ENCODE measurements at regions not wholly inside any gene's neighbourhood (a gene's known extent, or its start where the extent isn't known, plus 50 kb on each side); places are given as distances from the start of the nearest gene placed in this dataset.
"Not testable (repeated sequence)": the region's sequence is repeated elsewhere in the genome, so short reads cannot be mapped to it uniquely, and the experiment has no call there.

DNA sequence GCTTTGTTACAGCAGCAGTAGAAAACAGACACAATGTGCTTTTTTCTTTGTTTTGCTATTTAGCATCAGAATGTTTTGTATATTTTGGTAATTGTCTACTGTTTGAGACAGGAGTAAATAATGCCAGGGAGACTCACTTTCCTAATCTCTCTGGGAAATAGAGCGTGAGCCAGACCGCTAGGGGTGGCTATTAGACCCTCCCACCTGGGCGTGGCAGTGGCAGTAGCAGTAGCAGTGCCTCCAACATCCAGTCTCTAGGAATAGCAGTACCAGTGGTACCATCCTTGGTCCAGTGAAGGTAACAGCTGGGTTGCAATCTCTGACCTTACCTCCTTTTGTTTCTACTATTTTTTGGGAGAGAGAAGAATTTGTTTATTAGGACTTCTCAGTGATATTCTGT, 165.7 kb upstream of the MAGI2 start:
- DNase-seq, result no peak

DNA sequence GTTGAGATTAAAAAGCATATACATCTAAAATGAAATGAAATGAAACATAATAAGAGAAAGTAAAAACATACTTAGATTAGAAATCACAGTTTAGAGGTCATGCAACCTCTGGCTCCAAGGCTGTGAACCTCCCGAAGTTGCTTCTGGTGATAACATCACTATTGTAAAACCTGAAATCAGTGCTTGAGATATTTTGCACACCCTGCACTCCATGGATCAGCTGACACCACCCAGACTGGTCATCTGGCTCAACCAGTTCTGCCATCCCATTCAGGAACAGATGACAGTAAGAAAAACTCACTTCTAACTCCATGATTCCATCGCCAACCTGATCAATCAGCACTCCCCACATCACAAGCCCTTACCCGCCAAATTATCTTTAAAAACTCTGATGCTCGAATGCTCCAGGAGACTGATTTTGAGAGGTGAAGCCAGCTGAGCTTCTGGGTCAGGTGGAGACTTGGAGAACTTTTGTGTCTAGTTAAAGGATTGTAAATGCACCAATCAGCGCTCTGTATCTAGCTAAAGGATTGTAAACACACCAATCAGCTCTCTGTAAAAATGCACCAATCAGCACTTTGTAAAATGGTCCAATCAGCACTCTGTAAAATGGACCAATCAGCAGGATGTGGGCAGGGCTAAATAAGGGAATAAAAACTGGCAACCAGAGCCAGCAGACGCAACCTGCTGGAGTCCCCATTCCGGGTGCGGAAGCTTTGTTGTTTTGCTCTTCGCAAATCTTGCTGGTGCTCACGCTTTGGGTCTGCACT, 162.6 kb upstream of the MAGI2 start:
- no peak for DNase-seq

DNA sequence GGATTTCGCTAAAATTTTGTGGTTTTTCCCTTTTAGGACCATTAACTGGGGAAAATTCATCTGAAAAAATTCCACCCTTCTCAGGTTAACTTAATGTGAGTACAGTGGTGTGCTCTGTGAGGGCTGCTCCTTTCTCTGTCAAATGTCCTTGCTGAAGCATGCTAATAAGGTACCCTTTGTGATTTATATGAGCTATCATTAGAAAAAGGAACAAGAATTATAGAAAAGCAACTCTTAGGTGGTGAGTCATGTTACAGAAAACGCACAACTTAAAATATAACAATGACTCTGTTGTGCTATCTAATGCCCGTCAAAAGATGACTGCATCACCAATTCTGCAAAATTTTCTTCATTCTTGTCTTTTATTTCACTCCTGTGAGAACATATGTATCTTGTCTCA, 162.0 kb upstream of the MAGI2 start:
- DNase-seq, result no peak

DNA sequence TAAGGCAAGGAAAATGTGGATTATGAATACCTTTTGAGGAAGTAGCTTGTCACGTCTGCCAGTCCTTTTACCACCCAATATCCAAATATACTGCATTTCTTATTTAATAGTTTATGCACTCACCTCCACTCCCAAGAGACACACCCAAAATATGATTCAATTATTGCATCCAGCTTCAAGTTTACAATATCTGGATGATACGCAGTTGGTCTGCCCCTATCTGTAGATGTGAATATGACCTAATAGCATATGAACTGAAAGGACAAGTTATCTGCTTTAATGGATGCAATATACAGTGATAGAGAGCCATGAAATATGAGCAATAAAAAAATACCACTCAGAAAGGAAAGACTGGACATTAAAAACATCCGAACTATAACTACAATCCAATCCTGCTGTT, 159.4 kb upstream of the MAGI2 start:
- no peak for DNase-seq

DNA sequence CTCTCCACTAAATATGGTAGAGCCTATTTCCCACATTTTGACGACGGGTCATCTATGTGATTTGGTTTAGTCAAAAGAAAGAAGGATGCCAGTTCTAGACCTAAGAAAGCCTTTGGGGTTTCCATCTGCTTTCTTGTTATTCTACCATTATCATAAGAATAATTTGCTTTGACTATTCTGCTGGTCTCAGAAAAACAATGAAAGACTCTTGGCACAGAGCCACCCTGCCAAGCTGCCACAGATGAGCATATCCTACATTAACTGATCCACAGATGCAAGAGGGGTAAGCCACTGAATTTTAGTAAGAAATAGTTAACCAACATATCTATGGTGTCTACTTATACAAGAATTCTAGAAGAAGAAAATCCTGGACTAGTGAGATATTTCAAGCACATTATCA, 158.6 kb upstream of the MAGI2 start:
- DNase-seq, result no peak

DNA sequence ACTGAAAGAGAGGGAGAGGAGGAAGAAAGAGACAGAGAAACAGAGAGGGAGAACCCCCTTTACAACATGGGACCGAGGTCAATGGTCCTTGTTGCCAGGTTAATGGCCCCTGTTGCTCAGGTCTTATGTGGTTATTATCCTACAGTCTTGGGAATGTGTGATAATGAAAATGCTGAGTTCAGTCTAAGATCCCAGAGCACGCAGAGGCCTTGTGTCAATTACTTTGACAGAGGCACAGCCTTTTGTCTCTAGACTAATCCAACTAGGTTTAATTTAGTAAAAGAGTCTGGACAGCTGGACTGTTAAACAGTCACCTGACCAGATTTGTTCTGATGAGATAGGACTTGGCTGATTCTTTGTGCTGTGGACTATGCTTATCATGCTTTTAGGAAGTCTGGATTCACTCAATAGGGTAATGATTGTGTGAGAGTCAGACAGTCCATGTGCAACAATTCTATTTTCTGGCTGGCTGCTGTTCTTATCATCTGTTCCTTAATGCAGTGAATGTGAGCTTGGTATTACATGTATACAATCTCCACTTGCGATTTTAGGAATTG, 157.4 kb upstream of the MAGI2 start:
- no peak for DNase-seq

DNA sequence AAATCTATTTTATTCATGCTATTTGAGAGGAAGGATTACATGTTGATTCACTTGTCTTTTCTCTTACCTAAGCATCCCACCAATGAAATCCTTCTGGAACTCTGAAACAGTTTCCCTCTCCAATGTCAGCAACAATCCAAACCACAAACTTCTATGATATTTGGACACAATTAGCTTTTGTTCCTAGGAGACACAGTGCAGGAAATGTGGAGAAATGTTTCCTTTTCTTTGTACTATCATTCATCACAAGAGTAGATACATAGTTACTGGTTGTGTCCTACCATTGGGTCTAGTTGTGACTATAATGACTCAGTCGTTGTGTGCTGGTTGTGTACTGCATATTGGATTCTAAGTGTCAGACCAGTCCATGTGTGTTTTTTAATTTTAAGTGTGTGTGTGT, 156.8 kb upstream of the MAGI2 start:
- DNase-seq, result no peak

DNA sequence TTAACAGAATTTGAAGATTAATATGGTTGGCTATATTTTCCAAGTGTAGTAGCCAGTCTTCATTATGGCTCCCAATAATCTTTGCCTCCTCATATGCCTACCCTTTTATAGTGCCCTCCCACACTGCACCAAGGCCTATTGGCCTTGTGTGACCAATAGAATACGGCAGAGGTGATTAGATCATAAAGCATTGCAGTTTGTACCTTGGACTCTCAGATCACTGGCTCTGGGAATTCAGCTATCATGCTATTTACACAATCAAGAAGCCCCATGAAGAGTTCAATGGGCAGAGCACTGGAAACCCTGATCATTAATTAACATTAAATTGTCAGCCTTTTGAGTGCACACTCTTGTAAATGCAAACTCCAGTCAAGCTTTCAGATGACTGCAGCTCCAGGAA, 154.5 kb upstream of the MAGI2 start:
- no peak for DNase-seq

DNA sequence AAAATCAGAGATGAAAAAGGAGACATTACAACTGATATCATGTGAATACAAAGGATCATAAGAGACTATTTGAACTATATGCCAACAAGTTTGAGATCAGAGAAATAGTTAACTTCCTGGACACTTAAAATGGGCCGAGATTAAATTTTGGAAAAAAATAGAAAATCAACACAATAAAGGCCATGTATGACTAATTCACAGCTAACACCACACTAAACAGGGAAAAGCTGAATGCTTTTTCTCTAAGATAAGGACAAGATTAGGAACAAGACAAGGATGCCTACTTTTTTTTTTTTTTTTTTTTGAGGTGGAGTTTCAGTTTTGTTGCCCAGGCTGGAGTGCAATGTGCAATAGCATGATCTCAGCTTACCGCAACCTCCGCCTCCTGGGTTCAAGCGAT, 151.4 kb upstream of the MAGI2 start:
- no peak for DNase-seq

DNA sequence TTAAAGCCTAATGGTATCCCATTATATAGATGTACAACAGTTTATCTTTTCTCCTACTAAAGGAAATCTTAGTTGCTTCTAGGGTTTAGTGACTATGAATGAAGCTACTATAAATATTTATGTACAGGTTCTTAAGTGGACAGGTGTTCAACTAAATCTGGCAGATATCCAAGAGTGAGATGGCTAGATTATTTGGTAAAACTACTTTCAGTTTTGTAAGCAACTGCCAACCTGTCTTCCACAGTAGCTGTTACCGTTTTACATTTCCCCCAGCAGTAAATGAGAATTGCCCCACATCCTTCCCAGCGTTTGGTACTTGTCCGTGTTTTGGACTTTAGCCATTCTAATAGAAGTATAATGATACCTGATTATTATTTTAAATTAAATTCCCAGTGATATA, 144.9 kb upstream of the MAGI2 start:
- DNase-seq, result no peak

DNA sequence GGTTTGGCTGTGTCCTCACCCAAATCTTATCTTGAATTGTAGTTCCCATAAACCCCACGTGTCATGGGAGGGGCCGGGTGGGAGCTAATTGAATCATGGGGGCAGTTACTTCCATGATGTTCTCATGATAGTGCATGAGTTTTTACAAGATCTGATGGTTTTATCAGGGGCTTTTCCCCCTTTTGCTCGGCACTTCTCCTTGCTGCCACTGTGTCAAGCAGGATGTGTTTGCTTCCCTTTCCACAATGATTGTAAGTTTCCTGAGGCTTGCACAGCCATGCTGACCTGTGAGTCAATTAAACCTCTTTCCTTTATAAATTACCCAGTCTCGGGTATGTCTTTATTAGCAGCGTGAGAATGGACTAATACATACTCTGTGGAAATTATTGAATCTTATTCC, 141.2 kb upstream of the MAGI2 start:
- not testable (repeated sequence) for DNase-seq

DNA sequence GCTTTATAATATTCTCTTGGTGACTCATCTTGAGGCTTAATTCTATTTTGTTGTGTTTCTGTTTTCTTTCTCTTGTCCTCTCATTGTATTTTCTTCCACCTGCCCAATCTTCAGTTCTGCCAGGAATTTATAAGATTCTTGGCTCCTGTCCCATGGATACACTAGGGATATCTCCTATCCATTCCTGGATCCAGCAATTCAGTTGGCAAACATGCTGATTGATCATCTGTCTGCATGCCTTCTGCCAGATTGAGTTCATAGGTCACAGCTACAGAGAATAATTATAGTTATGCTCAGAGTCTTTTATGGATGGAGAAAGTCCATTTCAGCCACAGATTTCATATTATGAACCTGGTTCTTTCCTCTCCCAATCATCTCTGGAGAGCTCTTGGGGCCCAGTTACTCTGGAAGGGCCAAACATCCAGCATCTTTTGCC, 140.4 kb upstream of the MAGI2 start:
- no peak for DNase-seq

DNA sequence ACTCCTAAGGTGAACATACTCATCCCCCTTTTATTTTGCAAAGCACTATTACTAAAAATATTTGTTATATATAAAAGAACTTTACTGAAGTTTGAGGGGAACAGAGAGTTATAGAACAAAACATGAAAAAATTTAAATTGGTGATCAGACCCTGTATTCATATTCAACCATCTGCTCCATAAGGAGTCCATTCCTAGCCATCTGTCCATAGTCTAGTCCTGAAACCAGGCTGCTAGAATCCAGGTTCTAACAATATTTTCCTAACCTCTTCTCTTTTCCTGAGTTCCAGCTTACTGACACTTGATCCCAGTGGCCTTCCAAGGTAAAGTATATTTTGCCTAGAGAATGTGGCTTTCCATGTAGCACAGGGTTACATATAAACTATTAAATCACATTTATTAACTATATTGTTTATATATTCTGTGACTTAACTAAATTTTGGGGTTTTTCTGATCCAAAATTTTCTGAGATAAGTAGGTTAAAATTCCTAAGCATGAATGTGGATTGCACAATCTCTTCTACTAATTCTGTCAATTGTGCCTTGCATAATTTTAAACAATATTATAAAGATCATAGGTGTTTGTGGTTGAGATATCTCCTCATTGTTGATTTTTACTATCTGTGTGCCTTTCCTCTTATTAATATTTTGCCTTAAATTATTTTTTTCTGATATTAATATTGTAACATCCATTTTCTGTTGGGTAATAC, 137.6 kb upstream of the MAGI2 start:
- DNase-seq, result no peak

DNA sequence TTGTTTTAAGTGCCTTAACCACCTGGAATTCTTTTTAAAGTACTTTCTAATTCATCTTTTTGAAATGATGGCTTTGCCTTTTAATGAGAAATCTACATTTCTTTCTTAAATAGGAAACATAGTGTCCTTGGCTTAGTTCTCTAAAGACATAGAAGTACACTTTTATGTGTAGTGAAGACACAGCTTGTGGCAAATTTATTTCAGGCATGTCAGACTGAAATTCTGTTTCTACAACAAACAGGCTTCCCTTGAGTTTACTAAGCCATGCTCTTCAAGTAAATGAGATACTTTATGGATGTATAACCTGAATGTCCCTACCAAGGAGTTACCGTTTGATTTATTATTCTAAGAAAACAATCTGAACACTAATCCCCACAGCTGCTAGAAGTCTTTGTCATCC, 136.9 kb upstream of the MAGI2 start:
- no peak for DNase-seq

DNA sequence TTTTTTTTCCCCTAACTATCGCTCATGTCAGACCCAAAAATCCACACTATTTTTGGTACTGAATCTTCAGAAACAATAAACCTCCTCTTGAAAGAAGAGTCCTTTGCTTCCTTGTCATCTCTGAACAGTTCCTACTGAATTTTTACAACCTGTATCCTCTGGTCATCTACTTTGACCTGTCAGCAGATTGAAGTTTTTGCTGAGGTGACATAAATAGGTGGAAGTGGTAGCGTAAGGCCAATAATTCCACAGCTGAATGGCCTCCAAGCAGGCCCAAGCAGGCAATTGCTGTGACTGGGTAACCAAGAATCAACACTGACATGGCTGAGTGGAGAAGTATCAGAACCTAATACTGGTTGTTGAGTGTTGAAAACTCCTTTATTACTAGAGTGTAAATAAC, 117.4 kb upstream of the MAGI2 start:
- DNase-seq, result no peak

DNA sequence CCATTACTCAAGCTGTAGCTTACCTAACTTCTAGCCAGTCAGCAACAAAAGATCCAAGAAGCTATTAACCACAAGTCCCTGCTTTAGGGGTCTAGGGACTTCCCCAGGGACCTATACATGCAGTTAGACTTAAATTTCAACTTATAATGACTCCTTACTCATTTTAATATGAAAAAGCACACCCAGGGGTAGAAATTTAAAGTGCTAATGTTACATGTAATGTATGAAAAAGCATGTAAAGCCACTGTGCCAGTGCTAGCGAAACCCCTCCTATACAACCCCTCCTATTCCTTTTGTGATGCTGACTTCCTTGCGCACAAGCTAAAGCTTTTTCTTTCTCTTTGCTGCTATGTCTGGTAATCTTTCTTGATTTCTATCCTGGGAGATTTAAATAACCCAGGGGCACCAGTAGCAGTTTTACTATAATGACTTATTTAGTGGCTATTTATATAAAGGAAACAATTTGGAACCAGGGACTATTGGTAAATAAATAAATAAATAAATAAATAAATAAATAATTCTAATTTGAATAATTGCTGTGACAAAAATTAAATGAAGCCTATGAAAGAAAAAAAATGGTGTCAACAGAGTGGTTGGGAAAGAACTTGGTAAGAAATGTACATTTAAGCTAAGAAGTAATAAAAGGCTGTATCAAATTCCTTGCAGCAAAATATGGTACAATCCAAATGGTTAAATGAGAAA, 110.5 kb upstream of the MAGI2 start:
- DNase-seq, result no peak

DNA sequence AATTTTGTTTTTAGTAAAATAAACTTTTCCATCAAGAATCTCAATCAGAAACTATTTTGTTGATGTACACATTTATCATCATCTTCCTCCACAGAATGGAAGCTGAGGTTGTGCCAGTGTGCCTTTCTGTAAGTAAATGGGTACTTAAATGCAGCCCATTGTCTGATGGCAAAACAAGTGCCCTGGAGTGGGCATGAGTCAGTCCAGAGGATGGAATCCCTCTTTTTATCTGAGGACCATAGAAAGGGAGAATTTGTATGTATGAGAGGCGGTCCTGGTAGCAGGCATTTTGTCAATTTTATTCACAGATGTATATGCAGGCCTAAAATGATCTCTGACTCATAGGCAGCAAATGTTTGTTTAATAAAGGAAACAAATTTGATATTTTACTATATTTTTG, 102.1 kb upstream of the MAGI2 start:
- no peak for DNase-seq

DNA sequence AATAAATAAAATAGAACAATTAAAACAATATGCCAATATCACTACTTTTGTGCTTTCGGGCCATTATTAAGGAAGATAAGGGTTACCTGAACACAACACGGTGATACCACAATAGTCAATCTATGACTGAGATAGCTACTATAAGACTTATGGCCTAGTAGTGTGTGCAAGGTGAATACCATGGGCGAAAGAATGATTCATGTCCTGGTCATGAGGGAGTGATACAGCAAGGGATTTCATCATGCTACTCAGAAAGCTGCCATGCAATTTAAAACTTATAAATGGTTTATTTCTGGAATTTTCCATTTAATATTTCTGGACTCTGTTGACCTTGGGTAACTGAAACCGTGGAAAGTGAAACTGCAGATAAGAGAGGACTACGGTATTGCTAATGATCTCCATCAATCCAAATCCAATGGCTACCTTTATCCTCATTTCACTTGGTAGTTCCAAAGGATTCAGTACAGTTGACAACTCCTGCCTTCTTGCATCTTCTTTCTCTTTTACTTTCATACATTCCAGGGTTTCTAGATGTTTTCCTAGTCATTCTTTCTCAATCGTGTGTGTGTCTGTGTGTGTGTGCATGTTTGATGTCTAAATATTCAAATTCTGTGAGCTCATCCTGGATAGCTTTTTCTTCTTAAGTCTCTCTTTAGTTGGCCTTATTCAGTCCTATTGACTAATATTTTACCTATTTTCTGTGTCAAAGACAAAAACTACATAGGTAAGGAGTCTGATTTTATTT, 100.5 kb upstream of the MAGI2 start:
- DNase-seq, result no peak

DNA sequence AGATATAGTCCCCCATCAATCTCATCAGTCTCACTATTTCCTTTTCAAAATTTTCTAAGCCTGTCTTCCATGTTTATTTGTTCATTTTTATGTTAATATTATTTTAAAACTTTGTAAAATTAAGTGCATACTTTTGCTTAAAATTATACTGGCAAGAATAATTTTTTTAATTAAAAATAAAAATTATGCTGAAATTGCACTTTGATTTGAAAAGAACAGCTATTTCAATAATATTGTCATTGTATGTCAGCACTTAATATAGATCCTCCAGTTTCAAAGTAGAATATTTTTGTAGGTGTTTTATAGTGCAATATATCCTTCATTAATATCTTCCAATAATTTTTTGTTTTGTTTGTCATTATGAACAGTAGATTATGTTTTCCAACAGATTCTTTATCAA, 99.0 kb upstream of the MAGI2 start:
- DNase-seq, result no peak

DNA sequence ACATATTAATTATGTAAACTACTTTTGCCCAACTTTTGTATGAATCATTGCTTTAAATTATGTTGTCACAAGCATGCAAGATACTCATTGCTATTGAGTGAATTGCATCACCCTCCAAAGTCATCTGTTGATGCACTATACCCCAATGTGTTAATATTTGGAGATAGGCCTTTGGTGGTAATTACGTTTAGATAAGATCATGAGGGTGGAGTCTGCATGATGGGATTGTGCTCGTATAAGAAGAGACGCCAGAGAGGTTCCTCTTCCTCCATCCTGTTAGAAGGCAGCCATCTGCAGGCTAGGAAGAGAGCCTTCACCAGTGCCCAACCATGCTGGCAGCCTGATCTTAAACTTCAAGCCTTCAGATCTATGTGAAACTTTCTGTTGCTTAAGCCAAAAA, 95.3 kb upstream of the MAGI2 start:
- DNase-seq, result no peak

DNA sequence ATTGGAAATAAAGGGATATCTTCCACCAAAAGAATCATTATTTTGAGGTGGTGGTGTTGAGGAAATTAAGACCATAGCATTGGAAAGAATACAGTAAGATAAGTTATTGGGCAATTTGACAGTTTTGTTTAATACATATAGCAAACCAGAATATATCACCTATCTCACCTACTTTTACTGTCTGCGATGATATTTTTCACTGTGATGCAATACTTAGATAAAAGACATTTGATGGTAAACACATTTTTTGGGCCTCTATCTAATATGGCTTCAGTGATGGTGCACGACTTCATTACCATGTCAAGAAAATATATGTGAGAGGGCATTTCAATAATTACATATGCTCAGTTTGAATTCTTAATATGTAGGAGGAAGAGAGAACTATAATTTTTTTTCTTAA, 93.7 kb upstream of the MAGI2 start:
- no peak for DNase-seq

DNA sequence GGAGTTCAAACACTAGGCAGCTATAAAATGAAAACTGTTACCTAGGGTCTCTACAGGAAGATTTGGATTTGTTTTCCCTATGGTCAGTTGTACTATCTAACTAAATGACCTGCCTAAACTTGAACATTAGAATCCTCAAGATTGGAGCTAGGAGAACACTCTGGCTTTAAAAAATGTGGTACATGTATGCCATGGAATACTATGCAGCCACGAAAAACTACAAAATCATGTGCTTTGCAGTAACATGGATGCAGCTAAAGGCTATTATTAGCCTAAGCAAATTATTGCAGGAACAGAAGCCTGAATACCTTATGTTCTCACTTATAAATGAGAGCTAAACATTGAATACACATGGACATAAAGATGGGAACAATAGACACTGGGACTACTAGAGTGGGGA, 87.1 kb upstream of the MAGI2 start:
- no peak for DNase-seq

DNA sequence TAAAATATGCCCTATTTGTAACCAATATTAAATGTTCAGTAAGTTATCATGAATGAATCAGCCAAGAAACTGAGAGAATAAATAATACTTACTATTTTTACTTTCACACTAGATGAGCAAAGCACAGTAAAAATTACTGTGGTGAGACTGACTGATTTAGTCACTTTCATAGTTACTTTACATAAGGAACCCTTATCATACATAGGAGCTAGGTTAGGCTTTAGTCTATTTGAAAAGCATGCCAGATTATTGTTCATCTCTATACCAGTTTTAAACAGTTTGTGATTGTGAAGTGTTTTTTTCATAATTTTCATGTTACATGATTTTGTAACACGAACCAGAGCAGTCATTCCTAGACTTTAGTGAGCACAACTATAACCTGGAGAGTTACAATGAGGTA, 80.7 kb upstream of the MAGI2 start:
- no peak for DNase-seq
